Subcutaneous abdominal adipose tissue (tissue), 5 donors: ENCODE measurements at regions not wholly inside any gene's neighbourhood (a gene's known extent, or its start where the extent isn't known, plus 50 kb on each side); places are given as distances from the start of the nearest gene placed in this dataset.
A peak's percentile ranks its signal among the peaks of the same experiment; 100 is the strongest.

ENCODE experiments used
- H3K27ac ChIP-seq: one replicate; pipeline ENCODE4 v1.7.0; 2013; ENCODE audit warnings: low read depth, mild to moderate bottlenecking, inconsistent platforms, low read length, moderate library complexity
- H3K27me3 ChIP-seq, 5 donors: one replicate each; pipeline ENCODE4 v1.7.0; 2013; ENCODE audit warnings: low read length in 5 of 5, inconsistent platforms in 1 of 5; ENCODE audit not compliant: control insufficient read depth in 5 of 5, insufficient read depth in 4 of 5
- H3K36me3 ChIP-seq, 5 donors: one replicate each; pipeline ENCODE4 v1.7.0; 2013; ENCODE audit warnings: low read length in 5 of 5; ENCODE audit not compliant: control insufficient read depth in 5 of 5, insufficient read depth in 5 of 5
- H3K4me1 ChIP-seq, 5 donors: one replicate each; pipeline ENCODE4 v1.7.0; 2013; ENCODE audit warnings: low read length in 5 of 5, mild to moderate bottlenecking in 3 of 5, moderate library complexity in 1 of 5; ENCODE audit not compliant: control insufficient read depth in 5 of 5, insufficient read depth in 5 of 5
- H3K4me3 ChIP-seq, 5 donors: one replicate each; pipeline ENCODE4 v1.7.0; 2013; ENCODE audit warnings: low read length in 5 of 5, low read depth in 1 of 5
- H3K9ac ChIP-seq, 5 donors: one replicate each; pipeline ENCODE4 v1.7.0; 2013; ENCODE audit warnings: low read length in 5 of 5, mild to moderate bottlenecking in 4 of 5, moderate library complexity in 3 of 5
- H3K9me3 ChIP-seq, 5 donors: one replicate each; pipeline ENCODE4 v1.7.0; 2013; ENCODE audit warnings: low read length in 5 of 5; ENCODE audit not compliant: control insufficient read depth in 5 of 5
- donor health status: healthy.
- donor health status: healthy.
- donor health status: healthy.
- donor health status: healthy.
- donor health status: healthy.

GRCh38 chr10:3592424-3592823 is 192.6 kb downstream of the KLF6 start:
- Histone ChIP-seq H3K4me1 (peaks cover 0 to 8% (median 0%) of the 10 kb centered on the region in 5 donors), H3K9ac (no peak overlapping the region), H3K27ac (no peak overlapping the region), H3K27me3 (no peaks in the 10 kb centered on the region), H3K36me3 (no peaks in the 10 kb centered on the region), H3K9me3 (no peaks in the 10 kb centered on the region), H3K4me3 (no peak overlapping the region)

DNA sequence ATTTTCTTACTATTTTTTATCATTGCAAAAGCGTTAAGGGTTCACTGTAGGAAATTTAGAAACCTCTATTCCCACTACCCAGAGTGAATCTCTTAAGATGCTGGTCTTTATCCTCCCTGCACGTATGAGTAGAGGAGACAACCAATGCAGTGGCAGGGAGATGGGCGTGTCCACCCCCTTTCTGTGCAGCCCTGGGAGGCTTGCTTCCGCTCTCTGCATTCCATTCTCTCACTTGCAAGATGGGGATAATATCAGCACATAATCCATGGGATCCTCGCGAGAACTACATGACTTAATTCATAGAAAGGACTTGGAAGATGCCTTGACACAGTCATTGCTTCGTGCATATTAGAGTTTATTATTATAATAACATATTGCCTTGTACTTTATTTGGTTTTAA is 196.2 kb downstream of the KLF6 start:
- H3K4me3 ChIP-seq = no peak overlapping the region
- no peaks in the 10 kb centered on the region for H3K27me3 ChIP-seq
- no peaks in the 10 kb centered on the region for H3K4me1 ChIP-seq
- H3K9me3 ChIP-seq = no peaks in the 10 kb centered on the region
- no peak overlapping the region for H3K9ac ChIP-seq
- H3K27ac ChIP-seq = no peak overlapping the region
- no peaks in the 10 kb centered on the region for H3K36me3 ChIP-seq

DNA sequence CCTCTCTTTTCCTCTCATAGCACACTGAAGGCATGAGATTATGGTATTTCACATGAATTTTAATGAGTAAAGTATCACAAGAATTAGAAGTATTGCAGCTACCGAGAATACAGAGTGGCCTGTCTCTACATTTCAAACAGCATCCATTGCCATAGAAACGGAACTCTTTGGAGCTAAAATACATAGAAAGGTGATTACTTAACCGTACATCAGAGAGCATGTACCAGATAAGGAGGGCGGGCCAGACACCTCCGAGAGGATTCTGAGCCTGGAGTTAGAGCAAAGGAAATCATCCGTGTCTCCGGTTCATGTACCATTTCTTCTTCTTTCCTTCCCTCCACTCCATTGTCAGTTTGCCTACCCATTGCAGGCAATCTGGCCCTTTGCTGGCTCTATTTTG is 196.7 kb downstream of the KLF6 start:
- no peak overlapping the region for H3K27ac ChIP-seq
- H3K4me1 ChIP-seq = no peaks in the 10 kb centered on the region
- H3K9me3 ChIP-seq = no peaks in the 10 kb centered on the region
- H3K4me3 ChIP-seq = no peak overlapping the region
- no peak overlapping the region for H3K9ac ChIP-seq
- no peaks in the 10 kb centered on the region for H3K27me3 ChIP-seq
- no peaks in the 10 kb centered on the region for H3K36me3 ChIP-seq

GRCh38 chr10:3584926-3585784 is 199.9 kb downstream of the KLF6 start:
- Histone ChIP-seq H3K27me3 (no peaks in the 10 kb centered on the region), H3K4me3 (peak overlapping the region in 2 of 5 donors; percentile 2 to 18), H3K4me1 (peaks cover 0 to 8% (median under 1%) of the 10 kb centered on the region in 5 donors), H3K36me3 (no peaks in the 10 kb centered on the region), H3K27ac (no peak overlapping the region), H3K9me3 (no peaks in the 10 kb centered on the region), H3K9ac (no peak overlapping the region)

GRCh38 chr10:3580565-3580964 is 204.4 kb downstream of the KLF6 start:
- Histone ChIP-seq H3K27ac (no peak overlapping the region), H3K4me1 (peaks cover 0 to 16% (median 4%) of the 10 kb centered on the region in 5 donors), H3K27me3 (no peaks in the 10 kb centered on the region), H3K9ac (no peak overlapping the region), H3K36me3 (no peaks in the 10 kb centered on the region), H3K4me3 (no peak overlapping the region), H3K9me3 (no peaks in the 10 kb centered on the region)

DNA sequence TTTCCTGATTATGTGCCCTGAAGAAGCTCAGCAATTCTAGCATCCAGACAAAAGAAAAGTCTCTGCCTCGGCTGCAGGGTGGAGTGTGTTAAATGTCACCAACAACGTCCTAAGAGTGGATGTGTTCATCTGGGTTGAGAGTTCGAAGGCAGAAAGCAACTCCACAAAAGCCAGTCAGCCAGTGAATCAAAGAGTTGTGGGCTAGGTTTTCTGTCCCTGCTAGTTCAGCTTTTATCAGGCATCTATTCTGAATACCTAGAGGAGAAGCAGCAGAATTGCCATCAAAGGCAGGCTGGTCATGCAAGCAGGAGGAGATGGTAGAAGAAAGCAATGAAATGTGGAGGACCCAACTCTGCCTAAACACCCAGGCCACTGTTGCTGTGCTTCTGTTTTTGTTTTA is 205.2 kb downstream of the KLF6 start:
- peaks cover 0 to 16% (median 4%) of the 10 kb centered on the region in 5 donors for H3K4me1 ChIP-seq
- H3K36me3 ChIP-seq = no peaks in the 10 kb centered on the region
- no peak overlapping the region for H3K9ac ChIP-seq
- H3K27me3 ChIP-seq = no peaks in the 10 kb centered on the region
- no peak overlapping the region for H3K27ac ChIP-seq
- no peaks in the 10 kb centered on the region for H3K9me3 ChIP-seq
- H3K4me3 ChIP-seq = no peak overlapping the region

GRCh38 chr10:3578682-3579081 is 206.3 kb downstream of the KLF6 start:
- H3K27me3 ChIP-seq = no peaks in the 10 kb centered on the region
- peaks cover 0 to 16% (median 9%) of the 10 kb centered on the region in 5 donors for H3K4me1 ChIP-seq
- no peaks in the 10 kb centered on the region for H3K9me3 ChIP-seq
- H3K9ac ChIP-seq = no peak overlapping the region
- no peaks in the 10 kb centered on the region for H3K36me3 ChIP-seq
- no peak overlapping the region for H3K4me3 ChIP-seq
- H3K27ac ChIP-seq = no peak overlapping the region

DNA sequence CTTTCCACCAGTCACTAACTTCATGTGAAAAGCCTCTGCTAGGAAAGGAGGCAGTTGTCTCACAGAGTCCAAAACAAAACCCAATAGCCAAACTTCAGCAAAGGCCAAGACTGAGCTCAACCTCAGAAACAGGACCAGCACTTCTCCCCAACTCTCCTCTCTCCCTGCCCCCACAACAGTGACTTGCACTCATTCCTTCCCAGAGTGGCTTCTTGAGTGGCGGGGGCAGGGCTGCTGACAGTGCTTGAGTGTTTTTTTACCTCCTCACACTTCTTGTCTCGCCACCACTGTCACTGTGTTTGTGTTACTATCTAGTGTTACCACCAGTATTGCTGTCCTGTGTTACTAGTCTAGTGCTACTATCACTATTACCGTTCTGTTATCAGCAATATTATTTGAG is 206.8 kb downstream of the KLF6 start:
- Histone ChIP-seq H3K9me3 (no peaks in the 10 kb centered on the region), H3K4me1 (peaks cover 0 to 16% (median 9%) of the 10 kb centered on the region in 5 donors), H3K27ac (no peak overlapping the region), H3K27me3 (no peaks in the 10 kb centered on the region), H3K36me3 (no peaks in the 10 kb centered on the region), H3K4me3 (no peak overlapping the region), H3K9ac (no peak overlapping the region)

DNA sequence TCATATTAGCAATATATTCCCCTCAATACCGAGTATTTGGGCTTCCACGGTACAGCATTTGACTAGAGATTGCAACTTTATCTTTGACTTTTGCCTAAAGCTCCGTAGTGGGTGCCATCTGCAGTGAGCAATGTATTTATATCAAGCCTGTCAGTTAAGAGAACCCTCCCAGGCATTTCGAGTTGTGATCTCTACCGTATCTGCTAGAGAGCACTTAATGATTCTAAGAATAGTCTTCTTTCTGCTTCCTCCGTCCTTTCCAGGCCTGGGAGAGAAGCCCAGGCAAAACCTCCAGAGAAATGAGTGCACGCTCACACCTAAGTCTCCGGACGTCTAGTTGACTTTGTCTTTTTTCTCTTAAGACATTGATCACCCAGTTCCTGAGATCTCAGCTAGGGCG is 210.6 kb downstream of the KLF6 start:
- Histone ChIP-seq H3K27ac (no peak overlapping the region), H3K36me3 (no peaks in the 10 kb centered on the region), H3K9ac (no peak overlapping the region), H3K4me3 (no peak overlapping the region), H3K27me3 (no peaks in the 10 kb centered on the region), H3K4me1 (peaks cover 6 to 24% (median 17%) of the 10 kb centered on the region in 5 donors), H3K9me3 (no peaks in the 10 kb centered on the region)

GRCh38 chr10:3573498-3573897 is 211.5 kb downstream of the KLF6 start:
- H3K4me1 ChIP-seq = peaks cover 6 to 22% (median 17%) of the 10 kb centered on the region in 5 donors

More at GRCh38 chr10:3573498-3573897, 211.5 kb downstream of the KLF6 start:
- no peak overlapping the region for H3K4me3 ChIP-seq
- H3K27ac ChIP-seq = no peak overlapping the region
- no peak overlapping the region for H3K9ac ChIP-seq
- no peaks in the 10 kb centered on the region for H3K9me3 ChIP-seq
- H3K27me3 ChIP-seq = no peaks in the 10 kb centered on the region
- no peaks in the 10 kb centered on the region for H3K36me3 ChIP-seq
